ENCODE measurements at regions not wholly inside any gene's neighbourhood (a gene's known extent, or its start where the extent isn't known, plus 50 kb on each side); places are given as distances from the start of the nearest gene placed in this dataset.

GRCh38 chr12:13635709-13636108 lies 345.7 kb downstream of the GRIN2B start:
- TF ChIP-seq CTCF (IDR thresholded peaks at IDR 0.05; ENCODE audit: low read length) (no peak), EZH2phosphoT487 (IDR thresholded peaks at IDR 0.05; ENCODE audit: low read length) (no peak)

Data from MM.1S (cell line).